DND-41 (cell line): ENCODE measurements at regions not wholly inside any gene's neighbourhood (a gene's known extent, or its start where the extent isn't known, plus 50 kb on each side); places are given as distances from the start of the nearest gene placed in this dataset.

ENCODE experiments used
- EZH2 ChIP-seq: IDR thresholded peaks from 3 replicates; pipeline ENCODE4 v1.6.1; 2012; ENCODE audit warnings: borderline replicate concordance, low read depth, mild to moderate bottlenecking, moderate library complexity, low read length, inconsistent platforms; ENCODE audit not compliant: severe bottlenecking
- TF ChIP-seq, protein P1 (sequence below): IDR thresholded peaks from 2 replicates; pipeline ENCODE4 v1.5.1; 2012; ENCODE audit warnings: borderline replicate concordance, low read length, moderate library complexity, mild to moderate bottlenecking; ENCODE audit not compliant: poor library complexity, severe bottlenecking; ENCODE audit errors: extremely low read depth

DNA sequence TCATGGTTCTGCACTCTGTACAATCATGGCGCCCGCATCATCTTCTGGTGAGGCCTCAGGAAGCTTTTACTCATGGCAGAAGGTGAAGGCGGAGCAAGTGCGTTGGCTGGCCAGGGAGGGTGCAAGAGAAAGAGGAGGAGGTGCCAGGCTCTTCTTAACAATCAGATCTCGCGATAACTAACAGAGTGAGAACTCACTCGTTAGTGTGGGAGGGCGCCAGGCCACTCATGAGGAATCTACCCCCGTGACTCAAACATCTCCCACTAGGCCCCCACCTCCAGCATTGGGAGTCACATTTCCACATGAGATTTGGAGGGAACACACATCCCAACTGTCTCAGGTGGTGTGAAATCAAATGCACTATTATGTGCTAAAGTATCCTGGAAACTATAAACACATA, 220.2 kb upstream of the CSF3R start:
- TF ChIP-seq, protein P1, sequence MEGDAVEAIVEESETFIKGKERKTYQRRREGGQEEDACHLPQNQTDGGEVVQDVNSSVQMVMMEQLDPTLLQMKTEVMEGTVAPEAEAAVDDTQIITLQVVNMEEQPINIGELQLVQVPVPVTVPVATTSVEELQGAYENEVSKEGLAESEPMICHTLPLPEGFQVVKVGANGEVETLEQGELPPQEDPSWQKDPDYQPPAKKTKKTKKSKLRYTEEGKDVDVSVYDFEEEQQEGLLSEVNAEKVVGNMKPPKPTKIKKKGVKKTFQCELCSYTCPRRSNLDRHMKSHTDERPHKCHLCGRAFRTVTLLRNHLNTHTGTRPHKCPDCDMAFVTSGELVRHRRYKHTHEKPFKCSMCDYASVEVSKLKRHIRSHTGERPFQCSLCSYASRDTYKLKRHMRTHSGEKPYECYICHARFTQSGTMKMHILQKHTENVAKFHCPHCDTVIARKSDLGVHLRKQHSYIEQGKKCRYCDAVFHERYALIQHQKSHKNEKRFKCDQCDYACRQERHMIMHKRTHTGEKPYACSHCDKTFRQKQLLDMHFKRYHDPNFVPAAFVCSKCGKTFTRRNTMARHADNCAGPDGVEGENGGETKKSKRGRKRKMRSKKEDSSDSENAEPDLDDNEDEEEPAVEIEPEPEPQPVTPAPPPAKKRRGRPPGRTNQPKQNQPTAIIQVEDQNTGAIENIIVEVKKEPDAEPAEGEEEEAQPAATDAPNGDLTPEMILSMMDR: no peak
- TF ChIP-seq EZH2: no peak
